ENCODE measurements at regions not wholly inside any gene's neighbourhood (a gene's known extent, or its start where the extent isn't known, plus 50 kb on each side); places are given as distances from the start of the nearest gene placed in this dataset.
"Not testable (repeated sequence)": the region's sequence is repeated elsewhere in the genome, so short reads cannot be mapped to it uniquely, and the experiment has no call there.

DNA sequence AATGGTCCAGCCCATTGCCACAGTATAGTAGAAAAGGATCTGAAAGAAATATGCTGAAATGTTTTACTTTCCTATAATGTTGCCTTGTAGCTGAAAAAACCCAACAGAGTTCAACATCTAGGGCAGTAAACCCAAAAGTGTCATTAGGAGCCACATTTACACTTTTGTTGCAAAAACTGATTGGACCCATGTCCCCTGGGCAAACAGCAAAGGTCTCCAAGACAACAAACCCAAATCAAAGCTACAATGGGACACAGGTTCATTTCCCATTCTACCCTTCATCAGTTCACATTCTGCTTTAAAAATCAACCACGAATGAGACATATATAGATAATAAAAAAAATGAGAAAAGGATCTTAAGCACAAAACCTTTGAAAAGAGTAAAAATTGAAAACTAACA is 744.8 kb downstream of the PCDH17 start:
- no peak overlapping the region for H3K4me2 ChIP-seq (ENCODE audit: low read length)
- no peaks in the 10 kb centered on the region for H3K9me3 ChIP-seq (ENCODE audit: insufficient read depth, low read depth, low read length)
- H3K27ac ChIP-seq (ENCODE audit: low read depth, low read length) = no peak overlapping the region
- H3K27me3 ChIP-seq (ENCODE audit: insufficient read depth, low read length) = no peaks in the 10 kb centered on the region
- no peak overlapping the region for H3K23ac ChIP-seq (ENCODE audit: low read length)
- WGBS (ENCODE audit: extremely low coverage, insufficient coverage, insufficient read length) = no CpG with 5 or more reads among the region's 1 CpG
- H3K18ac ChIP-seq (ENCODE audit: low read length) = no peak overlapping the region
- no peak overlapping the region for H3K4me3 ChIP-seq (ENCODE audit: low read depth, low read length)
- no peak for DNase-seq
- no peaks in the 10 kb centered on the region for H3K79me1 ChIP-seq (ENCODE audit: low read length)
- H2AFZ ChIP-seq (ENCODE audit: insufficient read depth, low read length, poor library complexity) = no peak overlapping the region
- H2AK5ac ChIP-seq (ENCODE audit: low read length) = no peak overlapping the region
- H4K12ac ChIP-seq (ENCODE audit: low read depth, low read length) = no peak overlapping the region
- H2BK120ac ChIP-seq (ENCODE audit: insufficient read depth, low read length, poor library complexity) = no peak overlapping the region
- H3K36me3 ChIP-seq (ENCODE audit: control insufficient read depth in 1 of 2, insufficient read depth in 2 of 2, low read length in 2 of 2) = no peaks in the 10 kb centered on the region
- H4K91ac ChIP-seq (ENCODE audit: low read depth, low read length) = no peak overlapping the region
- H4K8ac ChIP-seq (ENCODE audit: low read depth, low read length) = no peak overlapping the region
- H3K79me2 ChIP-seq (ENCODE audit: control insufficient read depth, insufficient read depth, low read length, poor library complexity) = no peaks in the 10 kb centered on the region
- H3K9ac ChIP-seq (ENCODE audit: low read length) = no peak overlapping the region
- H2BK5ac ChIP-seq (ENCODE audit: low read depth, low read length, poor library complexity) = no peak overlapping the region
- H3K4me1 ChIP-seq (ENCODE audit: control insufficient read depth in 1 of 2, insufficient read depth in 2 of 2, low read length in 2 of 2) = no peaks in the 10 kb centered on the region
- H2BK12ac ChIP-seq (ENCODE audit: low read length) = no peak overlapping the region
- no peak overlapping the region for H3K14ac ChIP-seq (ENCODE audit: low read length)
- H3K4ac ChIP-seq (ENCODE audit: low read depth, low read length) = no peak overlapping the region

DNA sequence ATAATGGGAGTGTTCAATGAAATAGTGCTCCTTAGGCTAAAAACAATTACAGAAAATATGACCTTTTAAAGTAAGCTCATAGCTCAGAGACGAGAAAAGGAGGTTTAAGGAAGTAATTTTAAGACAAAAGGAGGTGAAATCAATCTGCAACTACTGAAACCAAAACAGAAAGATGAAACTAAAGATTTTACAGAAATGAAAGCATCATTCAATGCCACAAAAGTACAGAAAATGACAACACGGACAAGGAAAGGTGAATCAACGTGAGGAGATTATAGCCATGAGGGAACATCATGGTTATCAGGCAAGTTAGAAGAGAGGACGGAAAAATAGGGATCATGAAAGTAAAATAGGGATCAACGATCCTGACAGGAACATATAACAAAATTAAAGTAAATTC is 745.2 kb downstream of the PCDH17 start:
- Histone ChIP-seq H2BK12ac (ENCODE audit: low read length) (no peak overlapping the region), H3K79me2 (ENCODE audit: control insufficient read depth, insufficient read depth, low read length, poor library complexity) (no peaks in the 10 kb centered on the region), H3K4me1 (ENCODE audit: control insufficient read depth in 1 of 2, insufficient read depth in 2 of 2, low read length in 2 of 2) (no peaks in the 10 kb centered on the region), H2AFZ (ENCODE audit: insufficient read depth, low read length, poor library complexity) (no peak overlapping the region), H3K23ac (ENCODE audit: low read length) (no peak overlapping the region), H3K14ac (ENCODE audit: low read length) (no peak overlapping the region), H3K9ac (ENCODE audit: low read length) (no peak overlapping the region), H2BK120ac (ENCODE audit: insufficient read depth, low read length, poor library complexity) (no peak overlapping the region), H4K91ac (ENCODE audit: low read depth, low read length) (no peak overlapping the region), H2BK5ac (ENCODE audit: low read depth, low read length, poor library complexity) (no peak overlapping the region), H3K79me1 (ENCODE audit: low read length) (no peaks in the 10 kb centered on the region), H3K18ac (ENCODE audit: low read length) (no peak overlapping the region), H3K9me3 (ENCODE audit: insufficient read depth, low read depth, low read length) (no peaks in the 10 kb centered on the region), H4K12ac (ENCODE audit: low read depth, low read length) (no peak overlapping the region), H4K8ac (ENCODE audit: low read depth, low read length) (no peak overlapping the region), H3K4me3 (ENCODE audit: low read depth, low read length) (no peak overlapping the region), H3K4ac (ENCODE audit: low read depth, low read length) (no peak overlapping the region), H3K36me3 (ENCODE audit: control insufficient read depth in 1 of 2, insufficient read depth in 2 of 2, low read length in 2 of 2) (no peaks in the 10 kb centered on the region), H3K27ac (ENCODE audit: low read depth, low read length) (no peak overlapping the region), H3K27me3 (ENCODE audit: insufficient read depth, low read length) (no peaks in the 10 kb centered on the region), H2AK5ac (ENCODE audit: low read length) (no peak overlapping the region), H3K4me2 (ENCODE audit: low read length) (no peak overlapping the region)
- no CpG with 5 or more reads among the region's 5 CpGs for WGBS (ENCODE audit: extremely low coverage, insufficient coverage, insufficient read length)
- DNase-seq = no peak

DNA sequence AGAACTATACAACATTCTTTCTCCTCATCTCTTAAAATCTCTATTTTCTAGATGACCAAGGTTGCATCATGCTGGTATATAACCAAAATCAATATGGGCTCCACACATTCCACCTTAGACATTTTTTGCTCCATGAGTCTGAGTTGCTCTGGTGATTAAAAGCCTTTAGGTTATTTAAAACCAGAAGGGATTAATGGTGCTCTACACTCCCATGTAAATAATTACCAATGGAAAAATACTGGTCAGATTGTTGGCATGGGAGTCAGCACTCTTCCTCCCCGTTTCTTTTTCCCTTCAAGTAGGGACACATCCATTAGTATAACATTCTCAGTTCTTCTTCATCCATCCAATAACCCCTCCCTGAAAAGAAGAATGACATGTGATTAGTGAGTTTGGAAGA is 747.7 kb downstream of the PCDH17 start:
- DNase-seq = no peak
- Histone ChIP-seq H4K91ac (ENCODE audit: low read depth, low read length) (no peak overlapping the region), H3K36me3 (ENCODE audit: control insufficient read depth in 1 of 2, insufficient read depth in 2 of 2, low read length in 2 of 2) (no peaks in the 10 kb centered on the region), H2BK12ac (ENCODE audit: low read length) (no peak overlapping the region), H3K9ac (ENCODE audit: low read length) (no peak overlapping the region), H3K79me1 (ENCODE audit: low read length) (no peaks in the 10 kb centered on the region), H3K27me3 (ENCODE audit: insufficient read depth, low read length) (no peaks in the 10 kb centered on the region), H3K4ac (ENCODE audit: low read depth, low read length) (no peak overlapping the region), H3K4me3 (ENCODE audit: low read depth, low read length) (no peak overlapping the region), H4K12ac (ENCODE audit: low read depth, low read length) (no peak overlapping the region), H2AFZ (ENCODE audit: insufficient read depth, low read length, poor library complexity) (no peak overlapping the region), H2BK5ac (ENCODE audit: low read depth, low read length, poor library complexity) (no peak overlapping the region), H3K18ac (ENCODE audit: low read length) (no peak overlapping the region), H3K79me2 (ENCODE audit: control insufficient read depth, insufficient read depth, low read length, poor library complexity) (no peaks in the 10 kb centered on the region), H3K14ac (ENCODE audit: low read length) (no peak overlapping the region), H2BK120ac (ENCODE audit: insufficient read depth, low read length, poor library complexity) (no peak overlapping the region), H3K4me1 (ENCODE audit: control insufficient read depth in 1 of 2, insufficient read depth in 2 of 2, low read length in 2 of 2) (no peaks in the 10 kb centered on the region), H3K9me3 (ENCODE audit: insufficient read depth, low read depth, low read length) (no peaks in the 10 kb centered on the region), H4K8ac (ENCODE audit: low read depth, low read length) (no peak overlapping the region), H3K23ac (ENCODE audit: low read length) (no peak overlapping the region), H3K4me2 (ENCODE audit: low read length) (no peak overlapping the region), H3K27ac (ENCODE audit: low read depth, low read length) (no peak overlapping the region), H2AK5ac (ENCODE audit: low read length) (no peak overlapping the region)
- no CpG with 5 or more reads among the region's 1 CpG for WGBS (ENCODE audit: extremely low coverage, insufficient coverage, insufficient read length)

DNA sequence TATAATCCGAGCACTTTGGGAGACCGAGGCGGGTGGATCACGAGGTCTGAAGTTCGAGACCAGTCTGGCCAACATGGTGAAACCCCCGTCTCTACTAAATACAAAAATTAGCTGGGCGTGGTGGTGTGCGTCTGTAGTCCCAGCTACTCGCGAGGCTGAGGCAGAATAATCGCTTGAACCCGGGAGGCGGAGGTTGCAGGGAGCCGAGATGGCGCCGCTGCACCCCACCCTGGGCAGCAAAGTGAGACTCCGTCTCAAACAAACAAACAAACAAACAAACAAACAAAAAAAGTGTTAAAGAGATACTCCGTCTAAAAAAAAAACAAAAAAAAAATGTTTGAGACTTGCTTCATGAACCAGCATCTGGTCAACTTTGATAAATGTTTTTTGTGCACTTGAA is 753.8 kb downstream of the PCDH17 start:
- H2BK5ac ChIP-seq (ENCODE audit: low read depth, low read length, poor library complexity); H3K36me3 ChIP-seq (ENCODE audit: control insufficient read depth in 1 of 2, insufficient read depth in 2 of 2, low read length in 2 of 2); H3K14ac ChIP-seq (ENCODE audit: low read length); H3K9ac ChIP-seq (ENCODE audit: low read length); H2BK120ac ChIP-seq (ENCODE audit: insufficient read depth, low read length, poor library complexity); H3K18ac ChIP-seq (ENCODE audit: low read length); H3K4me1 ChIP-seq (ENCODE audit: control insufficient read depth in 1 of 2, insufficient read depth in 2 of 2, low read length in 2 of 2); H2AK5ac ChIP-seq (ENCODE audit: low read length); H3K27ac ChIP-seq (ENCODE audit: low read depth, low read length); H3K4me3 ChIP-seq (ENCODE audit: low read depth, low read length); H4K12ac ChIP-seq (ENCODE audit: low read depth, low read length); H2BK12ac ChIP-seq (ENCODE audit: low read length); H3K9me3 ChIP-seq (ENCODE audit: insufficient read depth, low read depth, low read length); H3K79me2 ChIP-seq (ENCODE audit: control insufficient read depth, insufficient read depth, low read length, poor library complexity); H3K4ac ChIP-seq (ENCODE audit: low read depth, low read length); H4K8ac ChIP-seq (ENCODE audit: low read depth, low read length); H2AFZ ChIP-seq (ENCODE audit: insufficient read depth, low read length, poor library complexity); H3K27me3 ChIP-seq (ENCODE audit: insufficient read depth, low read length); H3K79me1 ChIP-seq (ENCODE audit: low read length); H4K91ac ChIP-seq (ENCODE audit: low read depth, low read length); H3K4me2 ChIP-seq (ENCODE audit: low read length); DNase-seq; H3K23ac ChIP-seq (ENCODE audit: low read length): not testable (repeated sequence)
- WGBS (ENCODE audit: extremely low coverage, insufficient coverage, insufficient read length) = no CpG with 5 or more reads among the region's 18 CpGs

Data from trophoblast cell (in vitro differentiated cells and primary cell).